ENCODE measurements at regions not wholly inside any gene's neighbourhood (a gene's known extent, or its start where the extent isn't known, plus 50 kb on each side); places are given as distances from the start of the nearest gene placed in this dataset.
A peak's percentile ranks its signal among the peaks of the same experiment; 100 is the strongest.

- no peaks in the 10 kb centered on the region for H3K27me3 Mint-ChIP-seq (ENCODE audit: low read depth, unreplicated experiment)
- Histone ChIP-seq H3K4me1 (ENCODE audit: insufficient read depth, low read length) (peaks cover 4% of the 10 kb centered on the region), H3K9me3 (ENCODE audit: insufficient read depth, low read depth, low read length) (no peaks in the 10 kb centered on the region), H2AFZ (ENCODE audit: low read depth, low read length) (no peak overlapping the region), H3K36me3 (ENCODE audit: insufficient read depth, low read length) (no peaks in the 10 kb centered on the region), H3K9ac (ENCODE audit: low read length) (no peak overlapping the region), H3K27me3 (ENCODE audit: insufficient read depth, low read length) (no peaks in the 10 kb centered on the region), H3K4me3 (ENCODE audit: insufficient read depth, low read depth, low read length) (no peak overlapping the region), H3K27ac (ENCODE audit: low read depth, low read length) (no peak overlapping the region), H4K20me1 (ENCODE audit: insufficient read depth, low read length) (no peaks in the 10 kb centered on the region), H3K79me2 (ENCODE audit: insufficient read depth, low read length) (no peaks in the 10 kb centered on the region), H3K4me2 (ENCODE audit: low read length) (no peak overlapping the region)
- FAIRE-seq = no peak
- TF ChIP-seq EZH2 (IDR thresholded peaks at IDR 0.05; ENCODE audit: insufficient read depth, low read length) (no peak), CTCF (IDR thresholded peaks at IDR 0.05; ENCODE audit: insufficient read depth, low read depth, low read length) (no peak)
- H3K4me3 Mint-ChIP-seq (ENCODE audit: unreplicated experiment) = no peak overlapping the region
- peak overlapping the region; percentile 37 for H3K27ac Mint-ChIP-seq (ENCODE audit: unreplicated experiment)
- H3K4me1 Mint-ChIP-seq (ENCODE audit: low read depth, unreplicated experiment) = peaks cover 22% of the 10 kb centered on the region
- no peak for DNase-seq (ENCODE audit: low read depth)
- H3K9me3 Mint-ChIP-seq (ENCODE audit: unreplicated experiment) = peaks cover 3% of the 10 kb centered on the region
- H3K36me3 Mint-ChIP-seq (ENCODE audit: low read depth, unreplicated experiment) = no peaks in the 10 kb centered on the region
These were observed 308.5 kb upstream of the RASGRP1 start for GRCh38 chr15:38873158-38873557.

GRCh38 chr15:38874464-38874863 is 309.9 kb upstream of the RASGRP1 start:
- Mint-ChIP-seq H3K4me3 (ENCODE audit: unreplicated experiment) (no peak overlapping the region), H3K27ac (ENCODE audit: unreplicated experiment) (no peak overlapping the region), H3K36me3 (ENCODE audit: low read depth, unreplicated experiment) (no peaks in the 10 kb centered on the region), H3K4me1 (ENCODE audit: low read depth, unreplicated experiment) (peaks cover 13% of the 10 kb centered on the region), H3K27me3 (ENCODE audit: low read depth, unreplicated experiment) (no peaks in the 10 kb centered on the region), H3K9me3 (ENCODE audit: unreplicated experiment) (peaks cover 3% of the 10 kb centered on the region)
- Histone ChIP-seq H4K20me1 (ENCODE audit: insufficient read depth, low read length) (no peaks in the 10 kb centered on the region), H3K27ac (ENCODE audit: low read depth, low read length) (no peak overlapping the region), H3K4me2 (ENCODE audit: low read length) (no peak overlapping the region), H3K79me2 (ENCODE audit: insufficient read depth, low read length) (no peaks in the 10 kb centered on the region), H3K9me3 (ENCODE audit: insufficient read depth, low read depth, low read length) (no peaks in the 10 kb centered on the region), H3K27me3 (ENCODE audit: insufficient read depth, low read length) (no peaks in the 10 kb centered on the region), H3K4me1 (ENCODE audit: insufficient read depth, low read length) (no peaks in the 10 kb centered on the region), H3K9ac (ENCODE audit: low read length) (no peak overlapping the region), H3K36me3 (ENCODE audit: insufficient read depth, low read length) (no peaks in the 10 kb centered on the region), H2AFZ (ENCODE audit: low read depth, low read length) (no peak overlapping the region), H3K4me3 (ENCODE audit: insufficient read depth, low read depth, low read length) (no peak overlapping the region)
- DNase-seq (ENCODE audit: low read depth) (no peak), FAIRE-seq (no peak)
- TF ChIP-seq EZH2 (IDR thresholded peaks at IDR 0.05; ENCODE audit: insufficient read depth, low read length) (no peak), CTCF (IDR thresholded peaks at IDR 0.05; ENCODE audit: insufficient read depth, low read depth, low read length) (no peak)

DNA sequence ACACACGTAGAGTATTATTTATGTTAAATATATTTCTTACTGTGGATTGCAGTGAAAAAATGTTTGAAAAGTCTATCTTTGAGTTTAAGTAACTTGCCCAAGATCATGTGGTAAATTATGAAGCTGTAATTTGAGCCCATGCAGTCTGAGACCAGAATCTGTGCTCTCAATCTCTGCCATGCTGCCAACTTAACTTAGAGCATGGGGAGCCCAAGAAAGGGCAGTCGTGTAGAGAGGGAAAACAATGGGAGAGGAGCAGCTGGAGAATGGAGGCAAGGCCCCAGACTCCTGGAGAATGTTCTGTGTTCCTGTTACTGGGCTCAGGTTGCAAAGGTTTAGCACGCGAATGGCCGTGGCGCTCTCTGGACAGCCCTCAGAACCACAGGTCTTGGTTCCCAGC is 311.6 kb upstream of the RASGRP1 start:
- Histone ChIP-seq H3K27me3 (ENCODE audit: insufficient read depth, low read length) (no peaks in the 10 kb centered on the region), H3K9me3 (ENCODE audit: insufficient read depth, low read depth, low read length) (no peaks in the 10 kb centered on the region), H3K27ac (ENCODE audit: low read depth, low read length) (no peak overlapping the region), H4K20me1 (ENCODE audit: insufficient read depth, low read length) (no peaks in the 10 kb centered on the region), H3K36me3 (ENCODE audit: insufficient read depth, low read length) (no peaks in the 10 kb centered on the region), H3K4me2 (ENCODE audit: low read length) (no peak overlapping the region), H3K9ac (ENCODE audit: low read length) (no peak overlapping the region), H3K4me1 (ENCODE audit: insufficient read depth, low read length) (no peaks in the 10 kb centered on the region), H3K4me3 (ENCODE audit: insufficient read depth, low read depth, low read length) (no peak overlapping the region), H3K79me2 (ENCODE audit: insufficient read depth, low read length) (no peaks in the 10 kb centered on the region), H2AFZ (ENCODE audit: low read depth, low read length) (no peak overlapping the region)
- H3K27me3 Mint-ChIP-seq (ENCODE audit: low read depth, unreplicated experiment) = no peaks in the 10 kb centered on the region
- H3K4me1 Mint-ChIP-seq (ENCODE audit: low read depth, unreplicated experiment) = peaks cover 16% of the 10 kb centered on the region
- no peak overlapping the region for H3K4me3 Mint-ChIP-seq (ENCODE audit: unreplicated experiment)
- H3K27ac Mint-ChIP-seq (ENCODE audit: unreplicated experiment) = no peak overlapping the region
- TF ChIP-seq CTCF (IDR thresholded peaks at IDR 0.05; ENCODE audit: insufficient read depth, low read depth, low read length) = no peak
- peaks cover under 1% of the 10 kb centered on the region for H3K9me3 Mint-ChIP-seq (ENCODE audit: unreplicated experiment)
- no peak for DNase-seq (ENCODE audit: low read depth)
- H3K36me3 Mint-ChIP-seq (ENCODE audit: low read depth, unreplicated experiment) = peaks cover 2% of the 10 kb centered on the region
- no peak for FAIRE-seq
